ENCODE measurements at regions not wholly inside any gene's neighbourhood (a gene's known extent, or its start where the extent isn't known, plus 50 kb on each side); places are given as distances from the start of the nearest gene placed in this dataset.

GRCh38 chr18:69162649-69163048 is 238.0 kb upstream of the DOK6 start:
- no peak for TF ChIP-seq CTCF (conservative IDR thresholded peaks at IDR 0.05; ENCODE audit: low read depth, low read length)
- no peak for TF ChIP-seq EZH2 (IDR thresholded peaks at IDR 0.05; ENCODE audit: borderline replicate concordance, low read depth, low read length, poor library complexity, severe bottlenecking)
- Histone ChIP-seq H3K9me3 (ENCODE audit: low read depth, low read length, poor library complexity, severe bottlenecking) (no peaks in the 10 kb centered on the region), H3K4me3 (ENCODE audit: low read depth, low read length, poor library complexity, severe bottlenecking) (no peak overlapping the region), H3K4me1 (ENCODE audit: insufficient read depth, low read length, poor library complexity, severe bottlenecking) (no peaks in the 10 kb centered on the region), H3K27me3 (replicated peaks; ENCODE audit: insufficient read depth, low read depth, low read length, poor library complexity) (no peaks in the 10 kb centered on the region), H3K36me3 (ENCODE audit: insufficient read depth, low read length, poor library complexity, severe bottlenecking) (no peaks in the 10 kb centered on the region), H3K27ac (ENCODE audit: low read depth, low read length, poor library complexity, severe bottlenecking) (no peak overlapping the region)
- ChIA-PET CTCF (no interaction called here), POLR2A (ENCODE audit: low non-redundant PET) (no interaction called here)
- intact Hi-C loops (cut with micrococcal nuclease; ENCODE audit: unreplicated experiment) = no loop called here
- DNase-seq (ENCODE audit: low spot score) = no peak
- no TSS peak for BruUV-seq (replicated peaks)

- Histone ChIP-seq H3K27me3 (replicated peaks; ENCODE audit: insufficient read depth, low read depth, low read length, poor library complexity) (no peaks in the 10 kb centered on the region), H3K9me3 (ENCODE audit: low read depth, low read length, poor library complexity, severe bottlenecking) (no peaks in the 10 kb centered on the region), H3K4me1 (ENCODE audit: insufficient read depth, low read length, poor library complexity, severe bottlenecking) (no peaks in the 10 kb centered on the region), H3K4me3 (ENCODE audit: low read depth, low read length, poor library complexity, severe bottlenecking) (no peak overlapping the region), H3K27ac (ENCODE audit: low read depth, low read length, poor library complexity, severe bottlenecking) (no peak overlapping the region), H3K36me3 (ENCODE audit: insufficient read depth, low read length, poor library complexity, severe bottlenecking) (no peaks in the 10 kb centered on the region)
- DNase-seq (ENCODE audit: low spot score) = no peak
- BruUV-seq (replicated peaks) = no TSS peak
- TF ChIP-seq EZH2 (IDR thresholded peaks at IDR 0.05; ENCODE audit: borderline replicate concordance, low read depth, low read length, poor library complexity, severe bottlenecking) (no peak), CTCF (conservative IDR thresholded peaks at IDR 0.05; ENCODE audit: low read depth, low read length) (no peak)
- intact Hi-C loops (cut with micrococcal nuclease; ENCODE audit: unreplicated experiment) = no loop called here
- CTCF ChIA-PET = no interaction called here
- POLR2A ChIA-PET (ENCODE audit: low non-redundant PET) = interaction anchor here (0.7 kb wide), 1 partner anchor 481 kb away, joined by 3 read pairs; no protein-coding TSS in a partner anchor
Observed at GRCh38 chr18:69172046-69172445, 228.6 kb upstream of the DOK6 start.

GRCh38 chr18:69175681-69176080 is 225.0 kb upstream of the DOK6 start:
- no peaks in the 10 kb centered on the region for H3K36me3 ChIP-seq (ENCODE audit: insufficient read depth, low read length, poor library complexity, severe bottlenecking)
- no peaks in the 10 kb centered on the region for H3K27me3 ChIP-seq (replicated peaks; ENCODE audit: insufficient read depth, low read depth, low read length, poor library complexity)
- no peaks in the 10 kb centered on the region for H3K9me3 ChIP-seq (ENCODE audit: low read depth, low read length, poor library complexity, severe bottlenecking)
- ChIA-PET POLR2A (ENCODE audit: low non-redundant PET) (no interaction called here), CTCF (no interaction called here)
- DNase-seq (ENCODE audit: low spot score) = no peak
- H3K4me3 ChIP-seq (ENCODE audit: low read depth, low read length, poor library complexity, severe bottlenecking) = no peak overlapping the region
- intact Hi-C loops (cut with micrococcal nuclease; ENCODE audit: unreplicated experiment) = no loop called here
- no peak for TF ChIP-seq CTCF (conservative IDR thresholded peaks at IDR 0.05; ENCODE audit: low read depth, low read length)
- TF ChIP-seq EZH2 (IDR thresholded peaks at IDR 0.05; ENCODE audit: borderline replicate concordance, low read depth, low read length, poor library complexity, severe bottlenecking) = no peak
- H3K4me1 ChIP-seq (ENCODE audit: insufficient read depth, low read length, poor library complexity, severe bottlenecking) = no peaks in the 10 kb centered on the region
- no peak overlapping the region for H3K27ac ChIP-seq (ENCODE audit: low read depth, low read length, poor library complexity, severe bottlenecking)
- no TSS peak for BruUV-seq (replicated peaks)

All from A673 (cell line).